ENCODE measurements at regions not wholly inside any gene's neighbourhood (a gene's known extent, or its start where the extent isn't known, plus 50 kb on each side); places are given as distances from the start of the nearest gene placed in this dataset.

DNA sequence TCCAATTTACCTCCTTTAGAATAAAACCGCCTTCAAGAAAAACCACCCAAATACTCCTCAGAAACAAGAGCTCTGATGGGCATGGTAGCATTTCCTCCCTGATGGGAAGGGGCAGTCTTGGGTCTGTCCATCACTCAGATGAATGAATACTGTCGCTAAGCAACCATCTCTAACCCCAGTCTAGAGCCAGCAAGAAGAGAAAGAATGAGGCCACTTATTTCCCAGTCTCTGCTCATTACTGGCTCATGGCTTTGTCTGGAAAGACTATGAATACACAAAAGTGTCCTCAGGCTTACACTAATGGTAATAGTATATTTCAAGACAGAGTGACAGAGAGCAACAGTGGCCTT, 51.0 kb upstream of the F3 start:
- TF ChIP-seq POLR2A (IDR thresholded peaks at IDR 0.05) (no peak), CTCF (IDR thresholded peaks at IDR 0.05) (no peak)
